ENCODE measurements at regions not wholly inside any gene's neighbourhood (a gene's known extent, or its start where the extent isn't known, plus 50 kb on each side); places are given as distances from the start of the nearest gene placed in this dataset.
"Not testable (repeated sequence)": the region's sequence is repeated elsewhere in the genome, so short reads cannot be mapped to it uniquely, and the experiment has no call there.

DNA sequence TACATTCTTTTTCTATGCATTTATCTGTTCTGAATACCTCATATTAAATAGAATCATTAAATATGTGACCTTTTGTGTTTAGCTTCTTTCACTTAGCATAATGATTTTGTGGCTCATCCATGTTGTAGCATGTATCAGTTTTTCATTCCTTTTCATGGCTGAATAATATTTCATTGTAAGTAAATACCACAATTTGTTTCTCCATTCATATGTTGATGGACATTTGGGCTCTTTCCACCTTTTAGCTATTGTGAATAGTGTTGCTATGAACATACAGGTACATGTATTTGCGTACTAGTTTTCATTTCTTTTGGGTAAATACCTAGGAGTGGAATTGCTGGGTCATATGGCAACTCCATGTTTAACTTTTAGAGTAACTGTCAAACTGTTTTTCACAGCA, 85.1 kb downstream of the GNL3L start:
- no peak for DNase-seq

DNA sequence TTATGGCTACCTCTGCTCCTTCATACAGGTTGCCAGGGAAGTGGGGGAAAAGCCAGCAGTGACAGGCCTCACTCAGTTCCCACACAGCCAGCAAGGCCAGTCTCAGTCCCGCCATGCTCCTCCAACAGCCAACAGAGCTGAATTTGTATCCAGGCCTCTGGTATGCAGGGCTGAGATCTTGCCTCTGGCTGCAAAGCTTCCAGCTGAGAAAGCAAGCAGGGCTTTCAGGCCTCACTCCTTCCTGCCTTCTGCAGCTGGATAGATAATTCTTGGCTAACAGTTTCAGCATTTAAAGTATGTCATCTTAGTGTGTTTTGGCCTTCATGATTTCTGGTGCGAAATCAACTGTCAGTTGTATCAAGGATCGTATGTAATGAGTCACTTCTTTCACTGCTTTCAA, 103.6 kb downstream of the GNL3L start:
- DNase-seq, result no peak

DNA sequence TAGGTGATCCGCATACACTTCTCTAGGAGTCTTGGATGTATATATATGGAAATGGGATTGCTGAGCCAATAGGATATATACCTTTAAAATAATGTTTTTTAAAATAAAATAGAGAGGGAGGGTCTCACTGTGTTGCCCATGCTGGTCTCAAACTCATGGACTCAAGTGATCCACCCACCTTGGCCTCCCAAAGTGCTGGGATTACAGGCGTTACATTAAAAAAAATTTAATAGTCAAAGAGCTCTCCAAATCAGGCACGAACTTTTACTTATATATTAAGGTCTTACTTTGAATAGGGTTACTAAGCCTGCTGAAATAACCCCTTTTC, 109.0 kb downstream of the GNL3L start:
- no peak for DNase-seq

DNA sequence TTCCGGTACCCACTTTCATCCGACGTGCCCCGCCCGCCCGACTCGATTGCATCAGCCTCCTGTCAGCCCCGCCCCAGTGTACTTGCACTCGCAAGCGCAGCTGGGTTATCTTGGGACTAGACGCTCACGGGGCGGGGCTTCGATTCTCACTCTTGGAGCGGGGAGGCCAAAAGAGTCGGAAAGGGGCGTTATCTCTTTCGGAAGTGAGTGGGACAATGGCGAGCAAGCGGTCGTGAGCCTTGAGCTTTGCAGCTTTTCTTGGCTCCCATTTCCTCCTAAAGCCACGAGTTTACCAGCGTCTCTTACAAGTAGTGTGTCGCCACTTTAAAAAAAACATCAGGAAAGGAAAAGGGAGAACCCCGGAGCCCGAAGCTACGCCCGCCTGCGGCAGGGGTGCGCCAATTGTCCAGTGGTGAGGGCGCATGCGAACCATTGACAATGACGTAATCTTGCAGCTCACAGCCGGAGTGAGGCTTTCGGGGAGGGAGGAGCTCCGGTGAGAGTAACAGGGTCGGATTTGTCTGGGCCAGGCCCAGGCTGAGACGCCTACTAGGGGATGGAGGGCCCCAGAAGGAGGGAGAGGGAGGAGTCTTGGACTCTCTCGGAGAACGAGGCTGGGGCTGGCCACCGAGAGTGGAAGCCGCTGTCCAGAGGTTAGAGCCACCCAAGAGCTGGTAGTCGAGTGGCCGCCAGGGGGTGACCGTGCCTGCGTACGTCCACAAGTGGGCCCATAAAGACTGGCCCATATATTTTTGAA, 109.5 kb downstream of the GNL3L start:
- peak; percentile 94 to 96 for DNase-seq

DNA sequence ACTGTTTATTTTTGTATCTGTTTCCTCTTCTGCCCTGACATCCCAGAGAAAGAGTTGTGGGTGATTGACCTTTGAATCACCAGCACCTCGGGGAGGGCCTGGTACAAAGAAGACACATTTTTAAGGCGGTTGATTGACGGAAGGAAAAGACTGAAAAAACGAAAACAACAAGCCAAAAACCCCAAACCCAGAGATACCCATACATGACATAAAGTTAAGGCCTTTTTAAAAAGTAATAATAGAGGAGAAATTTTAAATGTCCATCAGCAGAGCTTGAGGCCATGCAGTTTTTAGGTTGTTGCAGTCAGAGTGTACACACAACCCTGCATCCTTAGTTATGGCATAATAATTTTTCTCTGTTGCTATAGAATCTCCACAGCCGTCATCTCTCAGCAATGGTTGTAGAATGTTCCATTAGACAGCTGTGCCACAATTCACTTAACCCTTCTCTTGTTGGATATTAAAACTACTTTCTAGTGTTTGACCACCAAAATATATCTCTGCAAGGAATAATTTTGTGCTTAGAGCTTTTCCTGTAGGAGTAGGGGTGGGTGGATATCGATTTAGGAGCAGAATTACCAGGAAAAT, 110.2 kb downstream of the GNL3L start:
- no peak for DNase-seq

DNA sequence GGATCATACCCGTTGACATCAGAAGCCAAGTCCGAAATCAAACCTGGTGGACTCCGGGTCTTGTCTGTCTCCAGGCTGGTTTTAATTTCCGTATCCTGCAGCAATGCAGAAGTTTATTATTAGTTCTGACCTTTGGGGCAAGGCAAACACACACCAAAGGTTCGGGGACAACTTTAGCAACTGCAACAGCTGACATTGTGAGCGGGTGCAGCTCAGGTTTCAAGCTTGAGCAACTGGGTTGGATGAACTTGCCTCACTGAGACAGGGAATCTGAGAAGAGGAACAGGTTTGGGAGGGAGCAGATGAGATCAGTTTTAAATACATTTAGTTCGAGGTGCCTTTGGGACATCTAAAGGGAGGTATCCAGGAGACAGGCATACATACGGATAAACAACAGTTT, 110.7 kb downstream of the GNL3L start:
- no peak for DNase-seq

DNA sequence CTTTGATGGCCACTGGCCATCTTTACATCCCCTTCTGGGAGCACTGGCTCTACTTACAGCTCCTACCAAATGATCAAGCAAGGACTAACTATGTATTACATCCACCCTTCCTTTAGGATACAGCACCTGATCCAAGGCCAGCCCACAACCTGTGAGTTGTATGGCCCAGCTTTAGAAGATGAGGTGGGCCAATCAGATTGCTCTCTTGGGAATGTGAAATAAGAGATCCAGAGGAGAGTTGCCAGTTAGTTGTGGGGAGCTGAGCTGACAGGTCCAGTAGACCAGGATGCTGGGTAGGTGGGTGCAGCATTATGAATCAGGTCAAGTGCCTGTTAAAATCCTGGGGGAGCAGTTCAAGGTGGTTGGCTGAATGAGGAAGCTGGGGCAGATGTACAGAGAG, 111.5 kb downstream of the GNL3L start:
- no peak for DNase-seq

DNA sequence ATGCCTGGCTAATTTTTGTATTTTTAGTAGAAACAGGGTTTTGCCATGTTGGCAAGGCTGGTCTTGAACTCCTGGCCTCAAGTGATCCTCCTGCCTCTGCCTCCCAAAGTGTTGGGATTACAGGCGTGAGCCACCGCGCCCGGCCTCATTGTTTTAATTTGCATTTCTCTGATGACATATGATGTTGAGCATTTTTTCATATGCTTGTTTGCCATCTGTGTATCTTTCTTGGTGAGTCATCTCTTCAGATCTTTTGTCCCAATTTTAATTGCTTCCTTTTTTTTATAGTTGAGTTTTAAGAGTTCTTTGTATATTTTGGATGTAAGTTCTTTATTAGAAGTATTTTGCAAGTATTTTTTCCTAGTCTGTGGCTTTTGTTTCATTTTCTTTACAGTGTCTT, 117.6 kb downstream of the GNL3L start:
- not testable (repeated sequence) for DNase-seq

DNA sequence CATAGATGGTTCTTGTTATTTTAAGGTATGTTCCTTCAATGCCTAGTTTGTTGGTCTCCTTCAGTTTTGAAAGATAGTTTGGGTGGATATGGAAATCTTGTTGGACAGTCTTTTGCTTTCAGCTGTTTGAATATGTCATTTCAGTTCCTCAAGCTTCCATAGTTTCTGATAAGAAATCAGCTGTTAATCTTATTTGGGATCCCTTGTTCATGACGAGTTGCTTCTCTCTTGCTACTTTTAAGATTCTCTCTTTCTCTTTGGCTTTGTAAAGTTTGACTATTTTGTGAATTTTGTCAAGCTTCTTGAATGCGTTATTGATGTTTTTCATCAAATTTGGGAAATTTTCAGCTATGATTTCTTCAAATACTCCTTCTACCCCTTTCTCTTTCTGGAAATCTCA, 129.5 kb downstream of the GNL3L start:
- DNase-seq, result no peak

DNA sequence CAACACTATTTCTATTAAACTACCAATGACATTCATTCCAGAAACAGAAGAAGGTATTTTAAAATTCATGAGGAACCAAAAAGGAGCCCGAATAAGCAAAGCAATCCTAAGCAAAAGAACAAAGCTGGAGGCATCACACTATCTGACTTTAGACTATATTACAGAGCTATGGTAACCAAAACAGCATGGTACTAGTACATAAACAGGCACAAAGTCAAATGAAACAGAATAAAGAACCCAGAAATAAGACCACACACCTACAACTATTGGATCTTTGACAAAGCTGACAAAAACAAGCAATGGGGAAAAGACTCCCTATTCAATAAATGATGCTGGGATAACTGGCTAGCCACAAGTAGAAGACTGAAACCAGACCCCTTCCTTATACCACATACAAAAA, 122.3 kb downstream of the ITIH6 start:
- DNase-seq, result no peak

DNA sequence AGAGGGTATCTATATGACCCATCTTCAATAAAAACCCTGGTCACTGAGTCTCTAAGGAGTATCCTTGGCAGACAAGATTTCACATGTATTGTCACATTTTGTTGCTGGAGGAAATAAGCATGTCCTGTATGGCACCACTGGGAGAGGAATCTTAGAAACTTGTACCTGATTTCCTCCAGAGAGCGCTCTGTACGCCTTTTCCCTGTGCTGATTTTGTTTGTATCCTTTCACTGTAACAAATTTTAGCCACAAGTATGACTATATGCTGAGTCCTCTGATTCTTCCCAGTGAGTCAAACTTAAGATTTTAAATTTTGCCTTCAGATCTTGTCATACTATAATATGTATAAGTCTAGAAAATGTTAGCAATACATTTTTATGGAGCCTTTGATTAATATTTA, 102.8 kb downstream of the ITIH6 start:
- DNase-seq, result no peak

DNA sequence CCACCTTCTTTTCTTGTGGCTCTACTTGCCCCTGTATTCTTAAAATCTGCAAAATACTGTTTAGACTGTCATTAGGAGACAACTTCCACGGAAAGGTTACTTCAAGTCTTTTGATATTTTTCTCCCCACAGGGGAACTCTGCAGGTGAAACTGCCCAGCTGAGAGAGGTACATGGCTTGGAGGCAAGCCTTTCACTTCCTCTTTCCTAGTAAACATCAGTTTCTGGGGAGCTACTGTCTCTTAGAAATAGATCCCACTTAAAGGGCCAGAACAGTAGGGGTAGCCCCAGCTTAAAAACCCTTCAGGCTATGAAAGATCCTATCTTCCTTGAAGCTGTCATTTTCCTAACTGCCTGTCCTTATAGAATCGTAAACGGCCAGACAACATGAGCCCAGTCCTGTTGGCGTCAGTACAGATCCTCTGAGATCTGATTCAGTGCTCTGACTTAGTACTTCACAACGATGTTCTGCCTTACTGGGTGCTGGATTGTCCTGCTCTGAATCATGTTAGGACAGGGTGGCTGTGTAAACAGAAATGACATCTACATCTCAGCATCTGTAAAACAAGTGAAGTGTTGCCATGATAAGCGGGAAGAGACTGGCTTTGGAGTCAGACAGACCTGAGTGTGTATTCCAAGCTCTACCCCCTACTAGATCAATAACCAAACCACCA, 102.1 kb downstream of the ITIH6 start:
- DNase-seq, result peak in 1 of 2 donors; percentile 13

Measured in CD4-positive, alpha-beta T cell treated with Interleukin-4 for 1 hour (primary cell).